Endothelial cell of umbilical vein (primary cell): ENCODE measurements at regions not wholly inside any gene's neighbourhood (a gene's known extent, or its start where the extent isn't known, plus 50 kb on each side); places are given as distances from the start of the nearest gene placed in this dataset.

ENCODE experiments used
- BruUV-seq: library from RNA; stranded (reverse); fragments of 400-500 nt; replicated peaks from 2 replicates; lab custom pipeline; 2021; lab: Mats Ljungman, UMichigan
- CTCF ChIA-PET: fragments of 300-600, 350-600 bp; sonication (Branson Sonifier 250); formaldehyde crosslinking; loops from one replicate; lab custom pipeline; 2021; ENCODE audit warnings: antibody characterized with exemption, inconsistent platforms; lab: Charles Lee
- POLR2A ChIA-PET: fragments of 300-600, 350-600 bp; sonication (Branson Sonifier 250); formaldehyde crosslinking; loops from one replicate; lab custom pipeline; 2021; ENCODE audit warnings: antibody characterized with exemption, inconsistent platforms; lab: Charles Lee
- DNase-seq: peaks from one replicate; pipeline ENCODE4 v3.0.0-alpha.2; 2011; ENCODE audit warnings: low read depth, low spot score
- FAIRE-seq: peaks from 2 replicates; lab custom pipeline; 2011; peaks lifted over from hg19 to GRCh38; lab: Jason Lieb, UNC
- H2AFZ ChIP-seq: 2 replicates; pipeline ENCODE4 v1.6.0; 2012; ENCODE audit warnings: low read depth, low read length, control low read depth, inconsistent platforms
- H3K27ac ChIP-seq: 2 replicates; pipeline ENCODE4 v1.5.1; 2011; ENCODE audit warnings: low read depth, mild to moderate bottlenecking, control low read depth, low read length, moderate library complexity; ENCODE audit not compliant: insufficient read depth
- H3K27me3 ChIP-seq, 2 experiments: 2 replicates each; pipeline versions ENCODE4 v1.6.0 to v1.6.1; 2011; ENCODE audit warnings: low read length in 2 of 2, mixed read lengths in 1 of 2; ENCODE audit not compliant: control insufficient read depth in 2 of 2, insufficient read depth in 2 of 2
- H3K36me3 ChIP-seq, 2 experiments: 2 replicates in 1 of 2; 3 replicates in 1 of 2; pipeline ENCODE4 v1.5.1; 2011; ENCODE audit warnings: low read length in 2 of 2, mild to moderate bottlenecking in 1 of 2, moderate library complexity in 1 of 2; ENCODE audit not compliant: control insufficient read depth in 2 of 2, insufficient read depth in 2 of 2; ENCODE audit errors: extremely low read depth in 1 of 2
- H3K4me1 ChIP-seq: 3 replicates; pipeline ENCODE4 v1.5.1; 2011; ENCODE audit warnings: mild to moderate bottlenecking, low read length; ENCODE audit not compliant: control insufficient read depth, insufficient read depth; ENCODE audit errors: extremely low read depth
- H3K4me2 ChIP-seq: 2 replicates; pipeline ENCODE4 v1.6.1; 2011; ENCODE audit warnings: low read length, control low read depth, mixed read lengths; ENCODE audit not compliant: insufficient read depth
- H3K4me3 ChIP-seq, 3 experiments: fragments of 200-600 bp in 1 of 3; sonication (generic), shearing (Covaris generic) in 1 of 3; replicated peaks in 1 of 3; 2 replicates each; pipeline ENCODE4 v1.5.1; 2011 to 2016; ENCODE audit warnings: control low read depth in 3 of 3, low read length in 3 of 3, mild to moderate bottlenecking in 2 of 3, inconsistent platforms in 1 of 3, low read depth in 1 of 3, moderate library complexity in 1 of 3; ENCODE audit not compliant: insufficient read depth in 1 of 3
- H3K79me2 ChIP-seq: 2 replicates; pipeline ENCODE4 v1.6.0; 2012; ENCODE audit warnings: low read length, inconsistent platforms; ENCODE audit not compliant: control insufficient read depth, insufficient read depth
- H3K9ac ChIP-seq: replicated peaks from 2 replicates; pipeline ENCODE3; 2011; ENCODE audit warnings: low read length, control low read depth; ENCODE audit not compliant: insufficient read depth; ENCODE audit errors: extremely low read depth
- H3K9me1 ChIP-seq: replicated peaks from 3 replicates; pipeline ENCODE4 v1.6.0; 2011; ENCODE audit warnings: mild to moderate bottlenecking, low read length; ENCODE audit not compliant: control insufficient read depth, insufficient read depth; ENCODE audit errors: extremely low read depth
- H3K9me3 ChIP-seq: replicated peaks from 2 replicates; pipeline ENCODE4 v1.5.1; 2012; ENCODE audit warnings: low read length, inconsistent platforms; ENCODE audit not compliant: control insufficient read depth, insufficient read depth
- H4K20me1 ChIP-seq: replicated peaks from 2 replicates; pipeline ENCODE3; 2011; ENCODE audit warnings: mild to moderate bottlenecking, low read length; ENCODE audit not compliant: control insufficient read depth, insufficient read depth; ENCODE audit errors: extremely low read depth
- CTCF ChIP-seq, 2 donors: IDR thresholded peaks; 1 replicate in 1 of 2; 2 replicates in 1 of 2; pipeline ENCODE4 v1.5.1; 2011; ENCODE audit warnings: low read length in 2 of 2, mild to moderate bottlenecking in 2 of 2, moderate library complexity in 2 of 2, control low read depth in 1 of 2, inconsistent platforms in 1 of 2, low read depth in 1 of 2; ENCODE audit not compliant: insufficient read depth in 1 of 2; ENCODE audit errors: extremely low read depth in 1 of 2
- EZH2 ChIP-seq: IDR thresholded peaks from 2 replicates; pipeline ENCODE4 v1.6.1; 2012; ENCODE audit warnings: borderline replicate concordance, low read depth, mild to moderate bottlenecking, moderate library complexity, low read length, inconsistent platforms; ENCODE audit not compliant: severe bottlenecking
- FOS ChIP-seq: IDR thresholded peaks from 2 replicates; pipeline ENCODE4 v1.6.1; 2011; ENCODE audit warnings: mild to moderate bottlenecking, low read length, moderate library complexity, borderline replicate concordance; ENCODE audit not compliant: insufficient read depth
- JUN ChIP-seq: IDR thresholded peaks from 2 replicates; pipeline ENCODE4 v1.6.1; 2011; ENCODE audit warnings: borderline replicate concordance, low read depth; ENCODE audit not compliant: insufficient read length, insufficient read depth
- MAX ChIP-seq: IDR thresholded peaks from 2 replicates; pipeline ENCODE4 v1.6.1; 2011; ENCODE audit not compliant: insufficient read depth, insufficient read length
- MYC ChIP-seq: IDR thresholded peaks from one replicate; pipeline ENCODE4 v1.6.1; 2011; ENCODE audit warnings: mild to moderate bottlenecking, low read depth, low read length
- POLR2A ChIP-seq: IDR thresholded peaks from 2 replicates; pipeline ENCODE4 v1.6.1; 2012; ENCODE audit warnings: low read depth, mild to moderate bottlenecking, control low read depth, low read length
- POLR2AphosphoS5 ChIP-seq: IDR thresholded peaks from 2 replicates; pipeline ENCODE4 v1.6.1; 2012; ENCODE audit warnings: low read depth, mild to moderate bottlenecking, control low read depth, low read length, moderate library complexity; ENCODE audit not compliant: insufficient read depth
- dilution Hi-C: fragments of 300-500 bp; cut with MboI; formaldehyde crosslinking; loops from one replicate; pipeline ENCODE4 v1.15.0; 2019; ENCODE audit warnings: low sequenced_read_pairs; ENCODE audit not compliant: extremely low pct_ligation_motif_present
- intact Hi-C: fragments of 100-400 bp; cut with micrococcal nuclease; formaldehyde crosslinking; loops from one replicate; pipeline ENCODE4 v1.10.0; 2022

- Histone ChIP-seq H3K4me2 (no peak overlapping the region), H3K27me3 (no peaks in the 10 kb centered on the region), H3K79me2 (no peaks in the 10 kb centered on the region), H3K9ac (no peak overlapping the region), H3K4me1 (no peaks in the 10 kb centered on the region), H3K9me1 (no peaks in the 10 kb centered on the region), H3K9me3 (no peaks in the 10 kb centered on the region), H3K36me3 (no peaks in the 10 kb centered on the region), H2AFZ (no peak overlapping the region), H4K20me1 (no peaks in the 10 kb centered on the region), H3K27ac (no peak overlapping the region), H3K4me3 (no peak overlapping the region)
- intact Hi-C loops (no loop called here), dilution Hi-C loops (no loop called here)
- BruUV-seq, result no TSS peak
- TF ChIP-seq POLR2AphosphoS5, result no peak
- no peak for TF ChIP-seq POLR2A
- no peak for TF ChIP-seq MAX
- no peak for TF ChIP-seq FOS
- no peak for TF ChIP-seq JUN
- no peak for TF ChIP-seq EZH2
- TF ChIP-seq CTCF (IDR thresholded peaks at IDR 0.05; ENCODE audit: extremely low read depth in 1 of 2, insufficient read depth in 1 of 2, low read depth in 1 of 2, low read length in 2 of 2), result no peak
- TF ChIP-seq MYC, result no peak
- no peak for FAIRE-seq
- DNase-seq, result no peak
- CTCF ChIA-PET, result interaction anchor here (1.2 to 1.7 kb wide), 2 partner anchors 10 to 24 kb away, joined by 3 to 4 read pairs; no protein-coding TSS in a partner anchor
- POLR2A ChIA-PET, result no interaction called here
Observed at GRCh38 chr2:215887303-215887702, 126.0 kb downstream of the MREG start.
